Esophagus muscularis mucosa (tissue), 3 donors: ENCODE measurements at regions not wholly inside any gene's neighbourhood (a gene's known extent, or its start where the extent isn't known, plus 50 kb on each side); places are given as distances from the start of the nearest gene placed in this dataset.

Experiments
- POLR2A ChIP-seq: fragments of 450-650 bp; IDR thresholded peaks from one replicate; pipeline ENCODE4 v1.6.1; 2017; ENCODE audit warnings: antibody characterized with exemption, moderate library complexity, mild to moderate bottlenecking, low read depth
- POLR2AphosphoS5 ChIP-seq, 2 donors: sonication (generic); formaldehyde crosslinking; IDR thresholded peaks; one replicate each; pipeline ENCODE4 v1.6.1; 2017; ENCODE audit warnings: antibody characterized with exemption in 2 of 2
- TF ChIP-seq, protein P1 (sequence below), 3 experiments: fragments of 200-600 bp in 2 of 3; fragments of 450-650 bp in 1 of 3; sonication (generic) in 2 of 3; IDR thresholded peaks; one replicate each; pipeline ENCODE4 v1.5.1; 2017 to 2019; ENCODE audit warnings: antibody characterized with exemption in 3 of 3, mild to moderate bottlenecking in 2 of 3, moderate library complexity in 1 of 3

DNA sequence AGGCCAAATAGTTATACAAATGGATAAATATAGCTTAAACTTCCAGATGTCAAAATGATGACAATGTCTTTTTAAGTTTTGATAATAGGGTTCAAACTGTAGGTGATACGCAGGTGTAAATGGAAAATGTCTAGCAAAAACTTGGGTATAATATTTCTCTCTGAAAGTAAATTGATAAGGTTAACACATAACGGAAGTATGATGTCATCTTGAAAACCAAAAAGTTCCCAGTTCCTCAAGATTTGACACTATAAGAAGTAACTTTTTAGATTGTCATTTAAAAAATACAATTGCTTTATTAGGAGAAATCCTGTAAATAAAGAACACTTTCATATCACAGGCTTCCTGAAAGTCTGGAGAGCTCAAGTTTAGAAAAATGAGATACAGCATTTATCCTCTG lies 483.4 kb downstream of the FRK start:
- TF ChIP-seq, protein P1, sequence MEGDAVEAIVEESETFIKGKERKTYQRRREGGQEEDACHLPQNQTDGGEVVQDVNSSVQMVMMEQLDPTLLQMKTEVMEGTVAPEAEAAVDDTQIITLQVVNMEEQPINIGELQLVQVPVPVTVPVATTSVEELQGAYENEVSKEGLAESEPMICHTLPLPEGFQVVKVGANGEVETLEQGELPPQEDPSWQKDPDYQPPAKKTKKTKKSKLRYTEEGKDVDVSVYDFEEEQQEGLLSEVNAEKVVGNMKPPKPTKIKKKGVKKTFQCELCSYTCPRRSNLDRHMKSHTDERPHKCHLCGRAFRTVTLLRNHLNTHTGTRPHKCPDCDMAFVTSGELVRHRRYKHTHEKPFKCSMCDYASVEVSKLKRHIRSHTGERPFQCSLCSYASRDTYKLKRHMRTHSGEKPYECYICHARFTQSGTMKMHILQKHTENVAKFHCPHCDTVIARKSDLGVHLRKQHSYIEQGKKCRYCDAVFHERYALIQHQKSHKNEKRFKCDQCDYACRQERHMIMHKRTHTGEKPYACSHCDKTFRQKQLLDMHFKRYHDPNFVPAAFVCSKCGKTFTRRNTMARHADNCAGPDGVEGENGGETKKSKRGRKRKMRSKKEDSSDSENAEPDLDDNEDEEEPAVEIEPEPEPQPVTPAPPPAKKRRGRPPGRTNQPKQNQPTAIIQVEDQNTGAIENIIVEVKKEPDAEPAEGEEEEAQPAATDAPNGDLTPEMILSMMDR (IDR thresholded peaks at IDR 0.05): no peak
- TF ChIP-seq POLR2A (no peak), POLR2AphosphoS5 (IDR thresholded peaks at IDR 0.05) (no peak)
